GM12878 (cell line): ENCODE measurements at regions not wholly inside any gene's neighbourhood (a gene's known extent, or its start where the extent isn't known, plus 50 kb on each side); places are given as distances from the start of the nearest gene placed in this dataset.

Experiments used
- ATF2 ChIP-seq: IDR thresholded peaks from 2 replicates; pipeline ENCODE4 v1.6.1; 2012; ENCODE audit warnings: low read length, inconsistent platforms
- BACH1 ChIP-seq: fragments of 450-650 bp; IDR thresholded peaks from 2 replicates; pipeline ENCODE4 v1.6.1; 2017; ENCODE audit warnings: mild to moderate bottlenecking, borderline replicate concordance
- BCL3 ChIP-seq: IDR thresholded peaks from 2 replicates; pipeline ENCODE4 v1.6.1; 2011; ENCODE audit warnings: borderline replicate concordance, low read depth, mild to moderate bottlenecking, moderate library complexity, low read length; ENCODE audit not compliant: insufficient read depth, poor library complexity, severe bottlenecking
- BHLHE40 ChIP-seq, 2 experiments: fragments of 450-650 bp in 1 of 2; IDR thresholded peaks; 2 replicates each; pipeline ENCODE4 v1.6.1; 2011 to 2017; ENCODE audit warnings: low read depth in 2 of 2, borderline replicate concordance in 1 of 2, improper control_type of control experiment in 1 of 2, low read length in 1 of 2, mild to moderate bottlenecking in 1 of 2
- CBX5 ChIP-seq: sonication (generic); IDR thresholded peaks from 2 replicates; pipeline ENCODE4 v1.6.1; 2016; ENCODE audit warnings: low read depth, moderate library complexity, mild to moderate bottlenecking, inconsistent platforms
- CTCF ChIP-seq, 3 experiments: IDR thresholded peaks in 2 of 3; conservative IDR thresholded peaks in 1 of 3; 2 replicates each; pipeline ENCODE4 v1.5.1; 2011; ENCODE audit warnings: low read depth in 3 of 3, low read length in 3 of 3, mild to moderate bottlenecking in 3 of 3, control low read depth in 2 of 3, moderate library complexity in 2 of 3, inconsistent platforms in 1 of 3, mixed read lengths in 1 of 3; ENCODE audit not compliant: control insufficient read depth in 2 of 3, insufficient read depth in 1 of 3; ENCODE audit errors: extremely low read depth in 1 of 3
- EZH2 ChIP-seq: IDR thresholded peaks from 2 replicates; pipeline ENCODE4 v1.6.1; 2012; ENCODE audit warnings: low read depth, mild to moderate bottlenecking, control low read depth, inconsistent platforms, low read length, borderline replicate concordance; ENCODE audit not compliant: control insufficient read depth
- FOXK2 ChIP-seq: fragments of 450-650 bp; IDR thresholded peaks from 2 replicates; pipeline ENCODE4 v1.6.1; 2017; ENCODE audit warnings: mild to moderate bottlenecking, moderate library complexity
- HDAC6 ChIP-seq: fragments of 200-600 bp; sonication (generic); IDR thresholded peaks from one replicate; pipeline ENCODE4 v1.8.0; 2017; ENCODE audit warnings: antibody characterized with exemption; ENCODE audit not compliant: unreplicated experiment
- MAX ChIP-seq: IDR thresholded peaks from 2 replicates; pipeline ENCODE4 v1.6.1; 2012; ENCODE audit warnings: low read depth, low read length, improper control_type of control experiment
- POLR2AphosphoS5 ChIP-seq: IDR thresholded peaks from 2 replicates; pipeline ENCODE4 v1.6.1; 2011; ENCODE audit warnings: mild to moderate bottlenecking, low read length, inconsistent platforms
- RAD21 ChIP-seq: IDR thresholded peaks from 2 replicates; pipeline ENCODE4 v1.6.1; 2011; ENCODE audit warnings: mild to moderate bottlenecking, low read depth, low read length, moderate library complexity; ENCODE audit not compliant: insufficient read depth
- YY1 ChIP-seq: IDR thresholded peaks from 2 replicates; pipeline ENCODE4 v1.6.1; 2011; ENCODE audit warnings: low read depth, mild to moderate bottlenecking, low read length

- TF ChIP-seq RAD21 (no peak), EZH2 (no peak), POLR2AphosphoS5 (no peak), YY1 (no peak), BCL3 (no peak), CTCF (IDR thresholded peaks at IDR 0.05 in 2 of 3, conservative IDR thresholded peaks at IDR 0.05 in 1 of 3; ENCODE audit: control insufficient read depth in 2 of 3, extremely low read depth in 1 of 3, insufficient read depth in 1 of 3, low read depth in 3 of 3, low read length in 3 of 3) (no peak), CBX5 (no peak), MAX (no peak), BHLHE40 (IDR thresholded peaks at IDR 0.05; ENCODE audit: borderline replicate concordance in 1 of 2, low read depth in 2 of 2, low read length in 1 of 2) (no peak), ATF2 (no peak), FOXK2 (no peak), BACH1 (no peak), HDAC6 (no peak)
Observed at GRCh38 chr4:188707036-188707435, 567.8 kb downstream of the TRIML1 start.
